Pulmonary artery endothelial cell (primary cell): ENCODE measurements at regions not wholly inside any gene's neighbourhood (a gene's known extent, or its start where the extent isn't known, plus 50 kb on each side); places are given as distances from the start of the nearest gene placed in this dataset.
"Not testable (repeated sequence)": the region's sequence is repeated elsewhere in the genome, so short reads cannot be mapped to it uniquely, and the experiment has no call there.

Source experiments
- DNase-seq: peaks from one replicate; pipeline ENCODE4 v3.0.0-alpha.2; 2011; ENCODE audit warnings: low read depth, low spot score

DNA sequence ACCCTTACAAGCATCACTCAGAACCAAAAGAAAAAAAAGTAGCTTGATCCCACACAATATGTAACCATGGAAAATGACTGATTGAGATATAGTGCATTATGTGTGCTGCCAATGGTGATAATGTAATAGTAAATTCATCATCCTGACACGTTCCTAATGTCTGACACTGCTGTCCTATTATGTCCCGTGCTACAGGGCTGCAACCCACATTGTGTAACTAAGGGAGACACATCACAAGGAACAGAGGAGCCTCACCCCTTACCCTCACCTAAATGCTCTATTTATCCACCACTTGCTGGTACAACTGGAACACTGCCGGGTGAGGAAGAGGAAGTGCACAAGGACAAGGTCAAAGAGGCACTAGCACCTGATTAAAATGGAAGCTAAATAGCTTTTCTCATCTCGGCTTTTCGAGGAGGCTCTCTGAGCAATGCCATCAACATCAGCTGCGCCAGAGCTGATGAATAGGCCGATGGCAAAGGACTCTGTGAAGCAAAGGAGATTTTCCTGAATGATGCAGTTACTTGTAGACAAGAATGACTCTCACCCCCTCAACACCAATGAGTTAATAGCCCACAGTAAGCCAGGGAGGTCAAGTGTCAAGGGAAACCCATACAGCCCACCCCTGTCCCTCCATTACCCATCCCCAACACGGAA lies 181.6 kb downstream of the HNRNPD start:
- no peak for DNase-seq

DNA sequence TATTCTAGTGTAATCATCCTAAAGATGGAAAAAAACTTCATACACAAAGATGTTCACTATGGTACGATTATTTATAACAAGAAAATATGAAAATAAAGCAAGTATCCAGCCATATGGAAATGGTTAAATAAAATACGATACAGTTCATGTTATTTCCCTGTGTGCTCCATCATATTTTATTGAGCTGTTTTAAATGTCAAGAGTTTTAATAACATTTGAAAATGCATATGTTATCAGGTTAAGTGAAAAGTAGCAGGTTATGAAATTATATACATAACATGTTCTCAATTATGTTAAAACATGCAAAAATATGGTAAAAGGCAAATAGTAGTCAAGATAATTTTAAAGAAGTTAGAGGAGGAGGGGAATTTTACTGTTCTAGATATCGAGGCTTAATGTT lies 192.0 kb downstream of the HNRNPD start:
- no peak for DNase-seq

DNA sequence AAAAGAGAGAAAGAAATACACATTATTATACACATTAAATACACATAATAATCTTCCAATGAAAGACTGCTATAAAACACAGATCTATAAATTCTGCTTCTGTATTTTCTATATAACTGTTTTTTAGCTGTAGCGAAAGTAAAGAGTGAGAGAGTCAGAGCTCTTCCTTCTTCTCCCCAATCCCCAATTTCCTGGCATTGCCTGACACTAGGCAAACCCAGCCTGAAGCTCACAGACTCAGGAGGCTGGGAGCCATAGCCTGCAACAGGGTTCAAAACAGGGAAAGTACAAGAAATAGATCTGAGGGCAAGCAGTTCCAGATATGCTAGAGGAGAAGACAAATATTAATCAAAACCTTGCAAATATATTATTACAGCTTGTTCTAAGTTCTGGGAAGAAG lies 201.6 kb downstream of the HNRNPD start:
- DNase-seq: no peak

DNA sequence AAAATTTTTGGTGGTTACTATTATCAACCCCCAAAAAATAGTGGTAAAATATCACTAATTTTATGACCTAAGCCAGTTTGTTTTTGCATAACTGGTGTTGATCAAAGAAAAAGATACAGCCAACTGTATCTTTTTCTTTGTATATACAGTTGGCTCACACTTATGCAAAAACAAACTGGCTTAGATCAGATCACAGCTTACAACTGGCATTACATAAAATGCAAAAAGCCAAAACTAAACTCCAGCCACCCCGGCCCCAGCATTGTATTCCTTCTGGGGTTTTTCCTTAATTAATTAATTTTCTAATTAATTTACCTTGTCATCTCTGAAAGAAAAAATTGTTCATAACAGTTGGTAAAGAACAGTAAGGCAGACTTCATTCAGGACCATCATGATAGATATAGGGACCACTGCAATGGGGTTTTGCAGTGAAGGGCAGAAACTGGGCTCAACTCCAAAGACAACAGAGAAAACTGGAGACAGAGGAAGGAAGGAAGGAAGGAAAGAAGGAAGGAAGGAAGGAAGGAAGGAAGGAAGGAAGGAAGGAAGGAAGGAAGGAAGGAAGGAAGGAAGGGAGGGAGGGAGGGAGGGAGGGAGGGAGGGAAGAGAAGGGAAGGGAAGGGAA lies 202.1 kb downstream of the HNRNPD start:
- no peak for DNase-seq

DNA sequence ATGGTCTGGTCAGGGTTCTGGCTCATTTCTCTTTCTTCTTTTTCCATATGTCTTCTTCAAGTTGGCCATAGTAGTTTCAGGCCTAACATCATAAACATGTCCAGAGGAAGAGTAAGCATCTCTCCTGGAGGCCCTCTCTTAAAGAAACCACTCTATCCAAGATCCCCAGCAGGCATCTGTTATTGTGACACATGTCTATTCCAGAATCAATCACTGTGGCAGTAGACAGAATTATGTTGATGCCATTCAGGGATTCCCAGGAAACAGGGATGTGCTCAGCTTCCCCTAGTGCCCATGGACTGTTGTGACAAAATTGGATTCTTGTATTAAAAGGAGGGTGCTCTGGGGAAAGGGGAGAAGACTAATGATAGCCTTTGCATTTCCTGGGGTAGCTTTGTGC lies 224.0 kb downstream of the HNRNPD start:
- no peak for DNase-seq

DNA sequence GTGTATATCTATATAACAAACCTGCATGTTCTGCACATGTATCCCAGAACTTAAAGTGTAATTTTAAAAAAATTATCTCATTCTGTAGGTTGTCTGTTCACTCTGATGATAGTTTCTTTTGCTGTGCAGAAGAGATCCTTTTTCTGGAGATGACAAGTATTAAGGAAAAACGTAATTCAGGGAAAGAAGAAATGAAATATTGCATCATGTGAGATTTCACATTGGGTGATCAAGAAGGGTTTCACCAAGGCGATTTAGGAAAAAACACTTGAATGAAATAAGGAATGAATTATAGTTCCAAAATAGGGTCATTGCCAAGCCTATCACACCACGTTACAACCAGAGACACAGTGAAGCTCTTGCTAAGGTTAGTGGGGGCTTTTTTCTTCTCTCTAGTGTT lies 227.9 kb downstream of the HNRNPD start:
- DNase-seq: no peak

DNA sequence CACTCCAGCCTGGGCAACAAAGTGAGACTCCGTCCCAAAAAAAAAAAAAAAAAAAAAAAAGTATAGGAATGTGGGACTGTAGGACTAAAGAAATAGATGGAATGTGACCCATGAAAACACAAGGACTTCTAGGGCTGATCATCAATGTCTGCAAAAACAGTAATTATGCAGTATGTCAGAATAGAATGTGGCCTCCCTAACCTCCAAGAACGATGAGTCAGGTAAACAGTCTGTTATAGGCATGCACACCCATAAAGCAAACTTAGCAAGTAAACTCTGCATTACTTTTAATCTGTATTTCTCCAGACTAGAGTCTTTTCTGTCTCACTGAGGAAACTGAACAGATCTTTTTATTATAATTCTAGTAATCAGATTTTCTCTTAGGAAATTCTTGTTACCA lies 233.4 kb downstream of the HNRNPD start:
- DNase-seq: no peak

DNA sequence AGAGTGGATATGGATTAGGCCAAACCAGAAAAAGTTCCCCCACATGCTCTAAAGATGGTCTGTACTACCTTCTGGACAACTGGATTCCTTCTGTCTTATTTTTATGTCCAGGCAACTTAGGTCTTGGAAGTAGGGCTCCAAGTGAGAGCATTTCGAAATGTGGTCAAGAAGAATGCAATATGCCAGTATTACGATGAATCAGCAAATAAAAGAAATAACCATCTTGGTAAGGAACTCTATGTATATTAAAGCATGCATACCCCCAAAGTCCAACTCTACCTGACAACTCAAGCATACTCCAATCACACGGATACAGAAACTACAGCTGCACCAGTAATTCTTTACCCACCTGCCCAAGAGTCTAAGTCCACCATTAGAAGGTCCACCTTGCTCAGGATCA lies 234.5 kb downstream of the HNRNPD start:
- DNase-seq: no peak

DNA sequence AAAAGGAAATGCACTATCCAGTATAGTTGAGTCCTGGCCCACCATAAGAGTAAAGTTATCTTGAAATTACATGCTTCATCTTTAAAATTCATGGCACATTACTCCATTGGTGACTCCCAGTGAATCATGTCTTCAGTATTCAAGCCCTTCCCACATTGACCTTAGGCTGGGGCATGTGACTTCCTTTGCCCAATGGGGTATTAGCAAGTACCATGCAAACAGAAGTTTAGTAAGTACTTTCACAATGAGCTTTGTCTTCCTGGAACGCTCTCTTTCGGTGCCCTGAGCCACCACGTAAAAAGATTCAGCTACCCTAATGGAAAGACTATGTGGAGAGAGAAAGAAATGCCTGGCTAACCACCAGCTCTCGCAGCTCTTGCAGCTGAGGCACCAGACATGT lies 235.4 kb downstream of the HNRNPD start:
- no peak for DNase-seq

DNA sequence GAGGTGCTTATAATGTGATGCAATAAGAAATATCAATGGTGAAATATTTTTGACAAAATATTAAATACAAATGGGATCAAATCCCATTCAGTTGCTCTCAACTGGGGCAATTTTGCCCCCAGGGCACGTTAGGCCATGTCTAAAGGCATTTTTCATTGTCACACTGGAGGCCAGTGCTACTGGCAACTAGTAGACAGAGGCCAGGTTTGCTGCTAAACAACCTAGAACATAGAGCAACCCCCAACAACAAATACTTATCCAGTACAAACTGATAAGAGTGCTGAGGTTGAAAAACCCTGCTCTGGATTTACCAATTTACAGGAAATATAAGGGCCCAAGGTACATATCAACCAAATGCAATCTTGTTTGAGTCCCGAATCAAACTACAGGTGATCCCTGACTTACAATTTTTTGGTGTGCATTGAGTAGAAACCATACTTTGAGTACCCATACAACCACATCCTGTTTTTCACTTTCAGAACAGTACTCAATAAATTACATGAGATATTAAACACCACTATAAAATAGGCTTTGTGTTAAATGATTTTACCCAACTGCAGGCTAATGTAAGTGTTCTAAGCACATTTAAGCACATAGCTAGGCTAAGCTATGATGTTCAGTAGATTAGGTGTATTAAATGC lies 237.5 kb downstream of the HNRNPD start:
- no peak for DNase-seq

DNA sequence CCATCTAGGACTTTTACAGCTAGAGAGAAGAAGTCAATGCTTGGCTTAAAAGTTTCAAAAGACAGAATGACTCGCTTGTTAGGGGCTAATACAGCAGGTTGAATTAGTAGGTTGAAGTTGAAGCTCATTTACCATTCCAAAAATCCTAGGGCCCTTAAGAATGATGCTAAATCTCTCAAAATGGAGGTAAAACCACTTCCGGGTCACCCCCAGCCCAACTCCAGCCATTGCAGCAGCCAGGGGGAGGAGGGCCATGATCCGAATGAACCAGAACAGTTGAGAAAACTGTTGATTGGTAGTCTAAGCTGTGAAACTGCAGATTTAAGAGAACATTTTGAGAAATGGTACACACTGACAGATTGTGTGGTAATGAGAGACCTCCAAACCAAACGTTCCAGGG lies 245.4 kb downstream of the HNRNPD start:
- DNase-seq: no peak

DNA sequence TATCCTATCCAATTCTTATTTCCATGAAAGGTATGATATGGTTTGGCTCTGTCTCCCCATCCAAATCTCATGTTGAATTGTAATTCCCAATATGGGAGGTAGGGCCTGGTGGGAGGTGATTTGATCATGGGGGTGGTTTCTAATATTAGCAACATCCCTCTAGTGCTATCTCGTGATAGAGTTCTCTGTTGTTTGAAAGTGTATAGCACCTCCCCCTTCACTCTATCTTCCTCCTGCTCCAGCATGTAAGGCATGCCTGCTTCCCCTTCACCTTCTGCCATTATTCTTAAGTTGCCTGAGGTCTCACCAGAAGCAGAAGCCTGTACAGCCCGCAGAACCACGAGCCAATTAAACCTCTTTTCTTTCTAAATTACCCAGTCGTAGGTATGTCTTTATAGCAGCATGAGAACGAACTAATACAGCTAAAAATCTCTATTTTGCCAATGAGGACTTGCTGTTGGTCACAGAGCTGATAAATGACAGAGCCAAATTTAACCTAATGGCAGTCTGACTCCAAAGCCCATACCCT lies 247.2 kb downstream of the HNRNPD start:
- DNase-seq: no peak

DNA sequence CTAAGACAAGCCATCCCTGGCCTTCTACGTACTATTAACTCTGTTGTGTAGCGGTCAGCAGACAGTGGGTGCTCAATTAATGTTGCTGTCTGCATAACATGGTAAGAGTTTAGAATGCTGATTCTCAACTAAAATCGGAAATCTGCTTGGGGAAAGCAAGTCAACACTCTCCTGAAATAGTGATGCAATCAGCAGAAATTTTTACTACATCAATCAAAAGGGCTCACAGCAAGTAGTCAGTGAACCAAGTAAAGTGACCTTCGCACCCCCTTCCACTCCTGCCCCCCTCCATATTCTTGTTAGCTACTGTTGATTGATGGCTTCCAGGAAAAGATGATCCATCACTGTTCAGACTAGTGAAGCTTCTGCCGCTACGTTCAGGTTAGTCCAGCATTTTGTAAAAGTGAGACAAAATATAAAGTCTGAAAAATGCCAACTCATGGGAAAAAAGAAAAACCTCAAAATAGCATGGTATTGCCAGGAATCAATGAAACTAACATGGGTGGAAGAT lies 247.9 kb downstream of the HNRNPD start:
- DNase-seq: no peak

DNA sequence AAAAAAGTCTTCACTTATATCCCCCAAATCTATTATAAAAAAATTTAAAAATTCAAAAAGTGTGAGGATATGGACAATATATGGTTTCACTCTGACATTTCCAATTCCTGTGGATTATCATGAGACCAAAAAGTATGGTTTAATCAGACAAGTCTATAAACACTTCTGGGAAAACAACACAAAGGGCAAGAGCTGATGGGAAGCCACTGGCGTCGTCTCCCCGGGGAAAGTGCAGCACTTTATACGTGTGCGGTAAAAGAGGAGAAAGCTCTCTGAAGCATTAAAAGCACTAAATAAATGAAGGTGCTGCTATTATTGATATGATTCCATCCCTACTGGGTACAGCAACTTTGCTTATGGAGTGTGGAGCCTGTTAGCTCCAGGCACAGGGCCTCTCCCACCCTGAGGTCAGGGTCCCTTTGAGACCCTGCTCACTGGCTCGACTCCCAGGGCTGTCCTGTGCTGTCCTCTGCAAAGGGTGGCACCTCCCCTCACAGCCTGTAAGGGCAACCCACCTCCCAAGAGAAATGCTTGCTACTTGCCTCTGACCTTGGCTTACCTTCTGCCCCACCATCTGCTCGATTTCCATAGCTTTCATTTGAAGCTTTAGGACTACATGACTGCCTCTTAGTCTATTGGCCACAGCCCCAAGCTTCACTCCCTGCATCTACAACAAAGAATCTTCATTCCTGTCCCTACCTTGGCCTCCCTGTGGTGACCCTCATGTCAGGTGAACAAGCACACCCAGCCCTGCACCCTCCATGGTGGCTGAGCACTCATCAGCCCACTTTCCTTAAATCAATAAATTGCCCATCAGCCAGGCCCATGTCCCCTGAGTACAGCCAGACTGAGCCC lies 248.6 kb downstream of the HNRNPD start:
- DNase-seq: no peak

DNA sequence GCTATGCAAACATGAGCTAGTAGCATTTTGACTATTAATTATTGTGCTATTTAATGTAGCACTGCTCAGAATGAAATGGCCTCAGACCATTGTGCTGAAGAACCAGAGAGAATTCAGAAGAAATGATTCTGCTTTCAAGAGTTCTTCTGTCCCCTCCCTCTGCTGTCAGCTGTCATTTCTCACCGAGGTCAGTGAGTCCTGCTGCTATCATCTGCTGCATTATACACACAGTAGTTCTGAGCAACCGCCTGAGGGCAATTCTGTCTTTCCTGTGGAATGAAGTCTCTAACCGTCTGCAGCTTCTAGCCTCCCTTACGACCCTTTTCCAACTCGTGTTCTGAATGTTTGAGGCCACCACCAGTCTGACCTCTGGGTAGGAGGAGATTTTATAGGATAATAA lies 249.4 kb downstream of the HNRNPD start:
- no peak for DNase-seq

DNA sequence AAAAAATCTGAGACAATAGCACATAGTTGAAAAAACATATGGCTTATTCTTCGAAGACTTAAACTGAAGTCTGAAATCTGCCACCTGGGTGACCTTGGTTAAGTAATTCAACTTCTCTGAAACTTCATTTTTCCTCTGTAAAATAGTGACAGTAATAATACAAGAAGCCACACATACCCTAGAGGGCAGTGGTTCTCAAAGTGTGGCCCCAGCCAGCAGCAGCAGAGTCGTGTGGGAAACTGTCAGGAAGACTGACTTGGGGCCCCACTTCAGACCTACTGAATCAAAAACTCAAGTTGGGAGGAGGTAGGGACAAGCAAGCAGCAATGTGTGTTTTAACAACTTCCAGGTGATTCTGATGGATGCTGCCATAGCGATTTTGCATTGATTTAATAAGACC lies 249.9 kb downstream of the HNRNPD start:
- DNase-seq: no peak

DNA sequence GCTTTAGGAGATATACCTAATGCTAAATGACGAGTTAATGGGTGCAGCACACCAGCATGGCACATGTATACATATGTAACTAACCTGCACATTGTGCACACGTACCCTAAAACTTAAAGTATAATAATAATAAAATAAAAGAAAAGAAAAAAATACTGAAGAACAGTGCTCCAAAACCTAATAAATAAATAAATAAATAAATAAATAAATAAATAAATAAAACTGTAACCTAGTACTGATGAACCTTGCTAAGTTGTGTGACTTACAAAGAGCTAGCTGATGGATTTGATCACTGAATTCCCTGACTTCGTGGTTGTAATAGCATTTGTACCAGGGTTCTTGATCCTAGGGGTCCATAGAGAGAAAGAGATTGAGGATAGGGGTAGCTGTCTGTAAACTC lies 258.6 kb downstream of the HNRNPD start:
- DNase-seq: not testable (repeated sequence)

DNA sequence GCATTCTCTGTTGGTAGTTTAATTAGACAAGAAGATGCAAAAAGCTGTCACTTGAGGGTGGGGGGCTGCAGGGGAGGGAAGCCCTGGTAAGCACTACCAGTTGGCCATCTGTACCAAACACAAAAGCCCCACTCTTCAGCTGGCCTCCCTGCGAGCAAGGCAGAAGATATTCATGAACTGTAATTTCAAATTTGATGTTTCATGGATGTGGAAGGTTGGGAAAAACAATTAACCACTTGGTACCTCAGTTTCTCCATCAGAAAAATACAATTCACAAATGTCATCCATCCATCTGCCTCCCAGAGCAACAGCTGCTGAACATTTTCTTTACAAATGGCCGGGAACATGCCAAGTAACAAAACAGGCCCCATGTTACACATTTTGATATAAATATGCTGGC lies 265.3 kb downstream of the HNRNPD start:
- no peak for DNase-seq

DNA sequence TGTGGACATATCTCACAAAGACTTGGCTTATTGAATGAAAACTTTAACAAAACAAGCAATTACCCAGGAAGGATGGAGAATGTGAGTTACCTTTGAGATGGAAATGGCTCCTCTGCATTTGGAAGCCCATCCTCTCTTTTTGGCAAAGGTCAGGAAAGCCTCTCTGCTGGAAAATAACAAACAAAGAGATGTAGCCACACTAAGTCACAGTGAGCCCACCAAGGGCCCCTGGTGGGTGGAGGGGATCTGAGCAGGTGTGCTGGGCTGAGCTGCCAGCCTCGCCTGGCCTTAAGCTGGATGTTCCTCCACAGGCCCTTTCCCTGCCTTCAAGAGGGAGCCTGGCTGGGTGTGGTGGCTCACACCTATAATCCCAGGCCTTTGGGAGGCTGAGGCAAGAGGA lies 269.2 kb downstream of the HNRNPD start:
- DNase-seq: no peak

DNA sequence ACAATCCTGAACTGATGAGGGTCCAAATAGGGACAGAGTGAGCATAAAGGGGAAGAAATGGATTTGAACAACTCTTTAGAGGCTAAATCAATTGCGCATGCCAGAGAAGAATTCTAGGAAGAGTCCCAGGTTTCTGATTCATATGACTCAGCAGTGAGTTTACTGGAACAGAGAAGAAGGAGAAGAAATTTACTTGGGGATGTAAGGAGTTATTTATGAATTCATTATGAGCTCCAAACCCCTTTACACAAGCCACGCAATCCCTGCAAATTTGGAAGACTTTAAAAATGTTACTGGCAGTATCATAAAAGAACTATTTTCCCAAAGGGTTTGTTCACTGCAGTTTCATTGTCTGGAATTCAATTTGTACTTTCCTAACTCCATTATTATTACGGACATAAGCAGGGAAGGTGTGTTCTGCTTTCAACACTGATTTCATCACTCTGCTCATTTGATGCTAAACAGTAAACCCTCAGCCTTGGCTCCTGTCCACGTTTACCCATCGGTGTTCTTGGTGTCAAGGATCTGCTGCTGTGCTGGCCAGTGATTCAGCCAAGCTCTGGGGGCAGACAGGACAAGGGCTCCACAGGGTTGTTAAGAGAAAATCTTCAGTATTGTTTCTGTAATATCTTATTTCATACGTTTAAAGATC lies 273.7 kb downstream of the HNRNPD start:
- no peak for DNase-seq

DNA sequence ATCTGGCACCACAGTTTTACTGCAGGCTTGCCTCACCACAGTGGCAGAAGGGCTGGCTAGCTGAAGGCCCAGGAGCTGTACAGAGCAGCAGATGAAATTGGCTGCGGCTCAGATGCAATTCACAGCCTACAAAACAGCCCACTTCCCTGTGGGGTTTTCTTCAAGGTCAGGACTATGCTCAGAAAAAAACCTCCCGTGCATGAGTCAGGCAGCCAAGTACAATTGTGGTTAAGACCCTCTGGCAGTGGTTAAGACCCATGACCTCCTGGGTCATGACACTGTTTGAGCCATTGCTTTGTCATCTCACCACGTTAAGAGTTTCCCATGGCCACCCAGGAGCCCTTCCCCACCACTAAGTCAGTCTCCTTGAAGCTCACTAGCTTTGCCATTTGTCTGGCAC lies 276.3 kb downstream of the HNRNPD start:
- DNase-seq: no peak
